Muscle of leg (tissue), 3 donors: ENCODE measurements at regions not wholly inside any gene's neighbourhood (a gene's known extent, or its start where the extent isn't known, plus 50 kb on each side); places are given as distances from the start of the nearest gene placed in this dataset.

ENCODE experiments used
- DNase-seq: peaks from one replicate; pipeline ENCODE4 v3.0.0; 2013
- H3K27ac ChIP-seq: one replicate; pipeline ENCODE4 v1.5.1; 2013; ENCODE audit warnings: mild to moderate bottlenecking, low read length, control low read depth
- H3K27me3 ChIP-seq: one replicate; pipeline ENCODE4 v1.6.1; 2013; ENCODE audit warnings: low read length; ENCODE audit not compliant: control insufficient read depth, insufficient read depth
- H3K36me3 ChIP-seq: one replicate; pipeline ENCODE4 v1.6.1; 2013; ENCODE audit warnings: low read length; ENCODE audit not compliant: control insufficient read depth, insufficient read depth
- H3K4me1 ChIP-seq: one replicate; pipeline ENCODE4 v1.6.1; 2013; ENCODE audit warnings: low read length; ENCODE audit not compliant: control insufficient read depth, insufficient read depth
- H3K4me3 ChIP-seq: one replicate; pipeline ENCODE4 v1.5.1; 2013; ENCODE audit warnings: low read length, control low read depth
- H3K9me3 ChIP-seq: replicated peaks from 2 replicates; pipeline ENCODE4 v1.6.1; 2013; ENCODE audit warnings: low read depth, low read length; ENCODE audit not compliant: control insufficient read depth
- WGBS: methylation state at CpG from one replicate; pipeline ENCODE4 v1.1.5; 2013; ENCODE audit warnings: missing lambda C conversion rate; ENCODE audit not compliant: insufficient coverage; 5-methylcytosine and 5-hydroxymethylcytosine counted together

DNA sequence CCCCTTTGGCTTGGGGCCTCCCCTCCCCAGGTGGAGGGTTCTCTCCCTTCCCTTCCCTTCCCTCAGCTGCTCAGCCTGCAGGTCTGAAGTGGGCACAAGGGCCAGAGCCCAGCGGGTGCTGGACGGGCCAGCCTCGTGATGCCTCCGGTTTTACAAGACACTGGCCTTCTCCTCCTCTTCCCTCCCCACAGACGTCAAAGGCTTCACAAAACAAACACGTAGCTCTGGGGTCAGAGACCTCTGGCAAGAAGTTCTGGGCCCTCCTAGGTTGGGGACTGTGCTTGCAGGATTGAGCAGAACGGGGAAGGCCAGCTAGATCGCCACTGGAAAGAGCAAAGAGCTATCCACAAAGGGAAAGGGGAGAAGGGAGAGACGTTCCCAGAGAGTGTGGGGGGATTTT lies 81.4 kb upstream of the TPM1 start:
- H3K27ac ChIP-seq = no peak overlapping the region
- WGBS = 94% methylated on average over 6 of the region's 9 CpGs
- H3K36me3 ChIP-seq = no peaks in the 10 kb centered on the region
- peaks cover 46% of the 10 kb centered on the region for H3K4me1 ChIP-seq
- no peak overlapping the region for H3K4me3 ChIP-seq
- no peaks in the 10 kb centered on the region for H3K27me3 ChIP-seq
- H3K9me3 ChIP-seq = no peaks in the 10 kb centered on the region
- no peak for DNase-seq

DNA sequence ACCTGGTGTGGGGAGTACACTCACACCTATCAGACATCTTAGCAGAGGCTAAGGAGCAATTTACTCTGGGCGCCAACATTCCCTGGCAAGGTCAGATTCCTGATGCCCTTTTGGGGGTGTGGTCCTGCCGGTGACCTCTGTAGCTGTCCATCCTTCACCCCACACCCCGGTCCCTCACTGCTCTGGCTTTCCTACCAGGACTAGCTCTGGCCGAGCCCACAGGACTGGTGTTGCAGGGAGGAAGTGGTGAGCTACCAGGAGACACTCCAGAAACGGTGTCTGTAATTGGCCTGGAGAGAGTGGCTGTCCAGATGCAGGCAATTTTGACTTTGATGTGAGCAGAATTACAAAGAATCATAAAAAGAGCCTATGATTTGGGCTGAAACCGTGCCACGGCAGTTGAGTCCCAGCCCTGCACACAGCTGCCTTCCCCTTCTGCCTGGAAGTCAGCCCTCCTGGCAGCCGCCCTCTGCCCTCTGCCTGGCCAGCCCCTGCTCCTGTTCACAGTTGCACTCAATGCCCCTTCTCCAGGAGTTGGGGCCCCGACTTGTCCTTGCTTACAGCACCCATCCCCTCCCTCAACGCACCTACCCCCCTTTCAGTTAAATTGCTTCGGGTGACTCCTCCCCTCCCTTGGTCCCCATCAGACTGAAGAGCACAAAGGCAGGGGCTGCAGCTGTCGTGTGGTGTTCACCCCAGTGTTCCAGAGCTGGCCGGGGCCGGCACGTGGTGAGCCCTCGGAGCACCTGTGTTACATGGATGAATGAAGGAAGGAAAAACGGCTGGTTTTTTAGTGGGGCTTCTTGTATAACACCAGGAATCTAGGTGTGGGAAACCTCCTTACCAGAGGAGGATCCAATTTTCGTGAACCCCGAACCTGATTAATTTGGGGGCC lies 80.2 kb upstream of the TPM1 start:
- Histone ChIP-seq H3K27ac (peak overlapping the region; percentile 16), H3K4me1 (peaks cover 47% of the 10 kb centered on the region), H3K4me3 (no peak overlapping the region), H3K27me3 (no peaks in the 10 kb centered on the region), H3K9me3 (no peaks in the 10 kb centered on the region), H3K36me3 (no peaks in the 10 kb centered on the region)
- 44% methylated on average over 12 of the region's 19 CpGs for WGBS
- DNase-seq = peak; percentile 57

DNA sequence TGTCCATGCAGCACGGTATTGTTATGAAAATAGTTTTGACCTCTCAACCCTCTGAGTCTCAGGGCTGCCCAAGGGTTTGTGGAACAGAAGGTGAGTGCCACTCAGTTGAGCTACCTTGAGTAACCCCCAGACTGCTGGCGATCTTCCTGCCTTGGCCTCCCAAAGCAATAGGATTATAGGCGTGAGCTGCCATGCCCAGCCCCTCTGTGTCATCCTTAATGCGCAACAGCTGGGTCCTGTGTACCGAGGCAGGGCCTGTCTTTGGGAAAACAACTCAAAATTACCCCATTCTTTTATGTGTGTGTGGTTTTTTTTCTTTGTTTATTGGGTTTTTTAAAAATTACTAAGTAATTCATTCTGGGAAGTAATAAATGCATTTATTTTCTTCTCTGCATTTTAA lies 78.3 kb upstream of the TPM1 start:
- WGBS = no CpG with 5 or more reads among the region's 5 CpGs
- H3K4me1 ChIP-seq = peaks cover 33% of the 10 kb centered on the region
- H3K27ac ChIP-seq = no peak overlapping the region
- no peak overlapping the region for H3K4me3 ChIP-seq
- DNase-seq = peak; percentile 65
- no peaks in the 10 kb centered on the region for H3K9me3 ChIP-seq
- H3K36me3 ChIP-seq = no peaks in the 10 kb centered on the region
- H3K27me3 ChIP-seq = no peaks in the 10 kb centered on the region

DNA sequence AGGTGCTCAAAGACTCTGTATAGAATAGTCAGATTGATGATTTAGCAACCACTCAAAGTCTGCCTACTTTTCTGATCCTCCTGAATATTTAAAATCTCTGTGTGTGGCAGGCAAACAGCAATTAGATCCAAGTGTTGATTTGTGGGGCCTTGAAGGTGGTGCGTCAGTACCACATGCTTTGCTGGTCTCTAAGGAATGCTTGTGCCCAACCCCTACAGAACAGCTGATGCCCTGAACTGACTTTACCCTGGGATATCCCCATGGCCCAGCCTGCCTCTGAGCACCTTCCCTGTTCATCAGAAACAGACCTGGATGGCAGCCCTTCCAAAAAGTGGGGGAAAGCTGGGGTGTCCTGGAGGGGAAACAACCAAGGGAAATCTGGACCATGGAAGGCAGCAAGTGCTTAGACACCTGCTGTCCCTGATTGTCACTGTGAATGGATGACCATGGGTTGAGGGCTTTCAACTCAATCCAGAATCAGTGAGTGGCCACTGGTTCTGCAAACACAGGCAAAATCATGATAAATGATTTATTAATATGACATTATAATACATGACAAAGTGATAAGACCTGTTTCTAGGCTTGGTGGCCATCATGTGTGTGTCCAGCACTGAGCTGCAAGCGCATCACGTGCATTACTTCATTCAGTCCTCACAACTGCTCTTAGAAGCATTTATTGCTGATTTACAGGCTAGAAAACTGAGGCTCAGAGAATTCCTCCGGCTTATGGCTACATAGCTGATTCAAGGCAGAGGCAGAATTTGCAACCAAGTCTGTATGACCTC lies 76.1 kb upstream of the TPM1 start:
- no peak for DNase-seq
- Histone ChIP-seq H3K9me3 (no peaks in the 10 kb centered on the region), H3K27ac (no peak overlapping the region), H3K4me1 (peaks cover 33% of the 10 kb centered on the region), H3K4me3 (no peak overlapping the region), H3K36me3 (no peaks in the 10 kb centered on the region), H3K27me3 (peaks cover 2% of the 10 kb centered on the region)
- WGBS = 86% methylated on average over 4 of the region's 4 CpGs

- Histone ChIP-seq H3K4me1 (peaks cover 13% of the 10 kb centered on the region), H3K27ac (no peak overlapping the region), H3K36me3 (no peaks in the 10 kb centered on the region), H3K4me3 (no peak overlapping the region), H3K27me3 (peaks cover 2% of the 10 kb centered on the region), H3K9me3 (no peaks in the 10 kb centered on the region)
- WGBS = 30% methylated on average over 2 of the region's 7 CpGs
- DNase-seq = no peak
Observed at GRCh38 chr15:62968699-62969098, 73.8 kb upstream of the TPM1 start.

GRCh38 chr15:62969442-62970089 lies 73.0 kb upstream of the TPM1 start:
- no peak for DNase-seq
- Histone ChIP-seq H3K27me3 (peaks cover 2% of the 10 kb centered on the region), H3K9me3 (no peaks in the 10 kb centered on the region), H3K36me3 (no peaks in the 10 kb centered on the region), H3K4me1 (peaks cover 9% of the 10 kb centered on the region), H3K27ac (no peak overlapping the region), H3K4me3 (no peak overlapping the region)
- WGBS = 100% methylated on average over 1 of the region's 1 CpG

DNA sequence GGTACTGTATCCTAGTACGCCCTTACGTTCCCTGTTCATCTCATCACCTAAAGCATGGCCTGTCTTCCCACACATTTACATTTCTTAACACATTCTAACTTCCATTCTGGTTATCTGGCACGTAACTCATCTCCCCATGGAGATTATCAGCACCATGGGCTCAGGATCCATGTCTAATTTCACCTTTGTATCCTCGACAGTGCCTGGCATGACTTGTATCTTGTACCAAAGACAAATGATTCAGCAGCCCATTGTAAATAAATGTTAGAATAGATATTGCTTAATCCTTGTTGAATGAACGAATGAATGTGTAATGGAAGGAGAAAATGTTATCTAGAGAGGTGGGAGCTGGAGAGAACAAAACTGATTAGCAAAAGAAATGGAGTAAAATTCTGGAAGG lies 69.7 kb upstream of the TPM1 start:
- H3K27me3 ChIP-seq = peaks cover 4% of the 10 kb centered on the region
- no peak for DNase-seq
- H3K4me1 ChIP-seq = no peaks in the 10 kb centered on the region
- no peak overlapping the region for H3K27ac ChIP-seq
- no peak overlapping the region for H3K4me3 ChIP-seq
- H3K9me3 ChIP-seq = no peaks in the 10 kb centered on the region
- WGBS = 73% methylated on average over 5 of the region's 5 CpGs
- no peaks in the 10 kb centered on the region for H3K36me3 ChIP-seq

- 100% methylated on average over 1 of the region's 8 CpGs for WGBS
- H3K36me3 ChIP-seq = no peaks in the 10 kb centered on the region
- peaks cover 5% of the 10 kb centered on the region for H3K4me1 ChIP-seq
- no peaks in the 10 kb centered on the region for H3K9me3 ChIP-seq
- no peak overlapping the region for H3K4me3 ChIP-seq
- DNase-seq = no peak
- no peak overlapping the region for H3K27ac ChIP-seq
- H3K27me3 ChIP-seq = peaks cover 4% of the 10 kb centered on the region
Observed at GRCh38 chr15:62975515-62975914, 67.0 kb upstream of the TPM1 start.

DNA sequence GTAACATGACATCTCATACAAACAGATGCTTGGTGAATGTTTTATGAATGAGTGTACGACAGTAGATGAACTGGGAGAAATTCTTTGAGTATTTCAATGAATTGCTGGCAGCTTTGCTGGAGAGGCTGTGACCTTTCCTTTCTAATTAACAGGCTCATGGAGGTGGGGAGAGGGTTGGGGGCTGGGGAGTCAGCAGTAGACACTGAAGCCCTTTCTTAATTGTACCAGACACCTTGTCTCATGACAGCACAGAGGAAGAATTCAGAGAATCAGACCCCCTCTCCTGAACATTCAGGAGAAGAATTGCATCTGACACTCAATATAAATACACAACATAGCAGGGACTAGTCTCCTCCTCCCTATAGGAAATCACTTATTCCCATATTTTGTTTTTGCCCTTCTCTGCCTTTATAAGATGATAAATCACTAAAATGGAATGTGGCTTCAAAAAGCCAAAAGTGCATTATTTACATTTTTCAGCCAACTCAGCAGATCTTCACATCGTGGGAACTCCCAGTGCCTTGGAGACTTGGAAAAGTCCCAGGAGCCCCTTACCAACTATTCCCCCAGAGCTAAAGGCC lies 66.2 kb upstream of the TPM1 start:
- WGBS = 20% methylated on average over 1 of the region's 2 CpGs
- Histone ChIP-seq H3K27ac (no peak overlapping the region), H3K36me3 (no peaks in the 10 kb centered on the region), H3K4me3 (no peak overlapping the region), H3K4me1 (peaks cover 5% of the 10 kb centered on the region), H3K9me3 (no peaks in the 10 kb centered on the region), H3K27me3 (peaks cover 2% of the 10 kb centered on the region)
- no peak for DNase-seq
